Ishikawa (cell line): ENCODE measurements at regions not wholly inside any gene's neighbourhood (a gene's known extent, or its start where the extent isn't known, plus 50 kb on each side); places are given as distances from the start of the nearest gene placed in this dataset.

Source experiments
- CEBPB ChIP-seq: IDR thresholded peaks from 2 replicates; pipeline ENCODE4 v1.6.1; 2012
- CREB1 ChIP-seq: IDR thresholded peaks from 2 replicates; pipeline ENCODE4 v1.6.1; 2012; ENCODE audit warnings: low read depth
- EGR1 ChIP-seq: IDR thresholded peaks from 2 replicates; pipeline ENCODE4 v1.6.1; 2012
- EP300 ChIP-seq: IDR thresholded peaks from 2 replicates; pipeline ENCODE4 v1.6.1; 2012; ENCODE audit warnings: borderline replicate concordance
- FOXM1 ChIP-seq: IDR thresholded peaks from 2 replicates; pipeline ENCODE4 v1.6.1; 2012; ENCODE audit warnings: low read depth, borderline replicate concordance
- NFIC ChIP-seq: IDR thresholded peaks from 2 replicates; pipeline ENCODE4 v1.6.1; 2012
- RAD21 ChIP-seq: IDR thresholded peaks from 2 replicates; pipeline ENCODE4 v1.6.1; 2012; ENCODE audit warnings: low read depth
- TAF1 ChIP-seq: IDR thresholded peaks from 2 replicates; pipeline ENCODE4 v1.6.1; 2012; ENCODE audit warnings: low read depth, mild to moderate bottlenecking
- TCF12 ChIP-seq: IDR thresholded peaks from 2 replicates; pipeline ENCODE4 v1.6.1; 2012; ENCODE audit warnings: low read depth
- TEAD4 ChIP-seq: IDR thresholded peaks from 2 replicates; pipeline ENCODE4 v1.6.1; 2012
- YY1 ChIP-seq: IDR thresholded peaks from 2 replicates; pipeline ENCODE4 v1.6.1; 2012; ENCODE audit warnings: low read depth
- ZBTB7A ChIP-seq: IDR thresholded peaks from 2 replicates; pipeline ENCODE4 v1.6.1; 2012; ENCODE audit warnings: low read depth
- TF ChIP-seq, protein P1 (sequence below): IDR thresholded peaks from 2 replicates; pipeline ENCODE4 v1.6.1; 2012
- TF ChIP-seq, protein P2 (sequence below): IDR thresholded peaks from 2 replicates; pipeline ENCODE4 v1.6.1; 2012
- TF ChIP-seq, protein P3 (sequence below): IDR thresholded peaks from 2 replicates; pipeline ENCODE4 v1.6.1; 2012; ENCODE audit warnings: low read depth, mild to moderate bottlenecking

DNA sequence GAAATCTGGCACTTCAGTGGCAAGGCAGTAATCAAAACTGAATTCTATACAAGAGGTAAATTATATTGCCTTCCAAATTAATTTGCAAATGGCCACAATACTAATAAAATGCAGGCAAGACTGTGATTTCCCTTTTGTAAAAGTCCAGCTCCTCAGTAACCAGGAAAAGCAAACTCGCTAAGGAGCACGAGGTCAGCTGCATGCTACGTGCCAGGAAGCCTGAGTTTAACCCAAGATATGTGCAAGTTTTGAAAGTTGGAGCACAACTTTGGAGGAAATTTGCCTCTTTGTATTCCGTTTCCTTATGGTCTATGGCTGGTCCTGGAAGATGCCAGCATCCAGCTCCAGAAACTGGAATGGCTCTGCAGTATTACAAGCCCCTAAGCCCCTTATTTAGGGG, 226.8 kb upstream of the DYNLRB2 start:
- TF ChIP-seq TCF12 (no peak), TAF1 (no peak), YY1 (no peak), EGR1 (no peak), EP300 (no peak), NFIC (no peak), RAD21 (no peak), ZBTB7A (no peak), CEBPB (no peak), CREB1 (no peak), TEAD4 (no peak)
- TF ChIP-seq, protein P1, sequence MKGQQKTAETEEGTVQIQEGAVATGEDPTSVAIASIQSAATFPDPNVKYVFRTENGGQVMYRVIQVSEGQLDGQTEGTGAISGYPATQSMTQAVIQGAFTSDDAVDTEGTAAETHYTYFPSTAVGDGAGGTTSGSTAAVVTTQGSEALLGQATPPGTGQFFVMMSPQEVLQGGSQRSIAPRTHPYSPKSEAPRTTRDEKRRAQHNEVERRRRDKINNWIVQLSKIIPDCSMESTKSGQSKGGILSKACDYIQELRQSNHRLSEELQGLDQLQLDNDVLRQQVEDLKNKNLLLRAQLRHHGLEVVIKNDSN, result no peak
- TF ChIP-seq, protein P2, sequence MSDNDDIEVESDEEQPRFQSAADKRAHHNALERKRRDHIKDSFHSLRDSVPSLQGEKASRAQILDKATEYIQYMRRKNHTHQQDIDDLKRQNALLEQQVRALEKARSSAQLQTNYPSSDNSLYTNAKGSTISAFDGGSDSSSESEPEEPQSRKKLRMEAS, result no peak
- TF ChIP-seq, protein P3, sequence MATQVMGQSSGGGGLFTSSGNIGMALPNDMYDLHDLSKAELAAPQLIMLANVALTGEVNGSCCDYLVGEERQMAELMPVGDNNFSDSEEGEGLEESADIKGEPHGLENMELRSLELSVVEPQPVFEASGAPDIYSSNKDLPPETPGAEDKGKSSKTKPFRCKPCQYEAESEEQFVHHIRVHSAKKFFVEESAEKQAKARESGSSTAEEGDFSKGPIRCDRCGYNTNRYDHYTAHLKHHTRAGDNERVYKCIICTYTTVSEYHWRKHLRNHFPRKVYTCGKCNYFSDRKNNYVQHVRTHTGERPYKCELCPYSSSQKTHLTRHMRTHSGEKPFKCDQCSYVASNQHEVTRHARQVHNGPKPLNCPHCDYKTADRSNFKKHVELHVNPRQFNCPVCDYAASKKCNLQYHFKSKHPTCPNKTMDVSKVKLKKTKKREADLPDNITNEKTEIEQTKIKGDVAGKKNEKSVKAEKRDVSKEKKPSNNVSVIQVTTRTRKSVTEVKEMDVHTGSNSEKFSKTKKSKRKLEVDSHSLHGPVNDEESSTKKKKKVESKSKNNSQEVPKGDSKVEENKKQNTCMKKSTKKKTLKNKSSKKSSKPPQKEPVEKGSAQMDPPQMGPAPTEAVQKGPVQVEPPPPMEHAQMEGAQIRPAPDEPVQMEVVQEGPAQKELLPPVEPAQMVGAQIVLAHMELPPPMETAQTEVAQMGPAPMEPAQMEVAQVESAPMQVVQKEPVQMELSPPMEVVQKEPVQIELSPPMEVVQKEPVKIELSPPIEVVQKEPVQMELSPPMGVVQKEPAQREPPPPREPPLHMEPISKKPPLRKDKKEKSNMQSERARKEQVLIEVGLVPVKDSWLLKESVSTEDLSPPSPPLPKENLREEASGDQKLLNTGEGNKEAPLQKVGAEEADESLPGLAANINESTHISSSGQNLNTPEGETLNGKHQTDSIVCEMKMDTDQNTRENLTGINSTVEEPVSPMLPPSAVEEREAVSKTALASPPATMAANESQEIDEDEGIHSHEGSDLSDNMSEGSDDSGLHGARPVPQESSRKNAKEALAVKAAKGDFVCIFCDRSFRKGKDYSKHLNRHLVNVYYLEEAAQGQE, result no peak

DNA sequence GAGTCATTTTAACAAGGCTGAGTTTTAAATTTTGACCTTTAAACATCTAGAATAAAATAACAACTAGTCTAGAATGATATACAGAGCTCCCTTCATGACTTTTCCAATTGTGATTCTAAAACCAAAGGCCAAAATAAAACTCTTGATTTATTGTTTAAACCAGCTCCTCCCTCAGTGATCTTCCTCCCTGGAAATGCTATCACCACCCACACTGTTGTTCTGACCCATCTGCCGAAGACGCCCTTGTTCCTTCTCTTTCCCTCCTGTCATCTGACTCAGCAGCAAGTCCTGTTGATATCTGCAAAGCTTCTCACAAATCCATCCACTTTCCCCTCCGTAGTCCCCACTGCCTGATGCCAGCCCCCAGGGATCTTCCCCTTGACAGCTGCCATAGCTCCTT, 231.6 kb upstream of the DYNLRB2 start:
- TF ChIP-seq, protein P3, result no peak
- TF ChIP-seq CEBPB (no peak), EP300 (no peak), FOXM1 (no peak), EGR1 (no peak), YY1 (no peak), RAD21 (no peak), TAF1 (no peak), TEAD4 (no peak), TCF12 (no peak), NFIC (no peak), ZBTB7A (no peak), CREB1 (no peak)
- TF ChIP-seq, protein P1, result no peak
- TF ChIP-seq, protein P2, result no peak

DNA sequence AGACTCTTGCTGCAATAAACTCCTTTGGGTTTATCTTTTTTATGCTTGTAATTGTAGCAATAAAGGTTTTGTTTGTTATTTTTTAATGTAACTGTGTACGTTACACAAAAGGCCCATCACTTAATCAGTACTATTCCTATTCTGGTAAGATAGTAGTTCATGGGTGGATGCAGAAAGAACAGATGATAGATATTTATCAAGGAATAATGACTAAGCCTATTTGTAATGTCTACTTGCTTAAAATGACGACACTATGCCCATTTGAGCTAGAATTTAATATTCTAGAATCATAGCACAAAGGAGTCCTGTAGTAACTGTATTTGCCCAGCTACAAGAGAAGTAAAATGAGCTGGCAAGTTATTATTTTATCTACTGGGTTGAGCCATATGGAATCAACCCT, 235.4 kb upstream of the DYNLRB2 start:
- no peak for TF ChIP-seq RAD21
- no peak for TF ChIP-seq FOXM1
- TF ChIP-seq, protein P3, result no peak
- TF ChIP-seq YY1, result no peak
- TF ChIP-seq EGR1, result no peak
- no peak for TF ChIP-seq ZBTB7A
- TF ChIP-seq TEAD4, result no peak
- no peak for TF ChIP-seq CREB1
- TF ChIP-seq, protein P2, result no peak
- TF ChIP-seq, protein P1, result no peak
- TF ChIP-seq CEBPB, result no peak
- no peak for TF ChIP-seq NFIC
- no peak for TF ChIP-seq EP300
- TF ChIP-seq TCF12, result no peak
- TF ChIP-seq TAF1, result no peak

DNA sequence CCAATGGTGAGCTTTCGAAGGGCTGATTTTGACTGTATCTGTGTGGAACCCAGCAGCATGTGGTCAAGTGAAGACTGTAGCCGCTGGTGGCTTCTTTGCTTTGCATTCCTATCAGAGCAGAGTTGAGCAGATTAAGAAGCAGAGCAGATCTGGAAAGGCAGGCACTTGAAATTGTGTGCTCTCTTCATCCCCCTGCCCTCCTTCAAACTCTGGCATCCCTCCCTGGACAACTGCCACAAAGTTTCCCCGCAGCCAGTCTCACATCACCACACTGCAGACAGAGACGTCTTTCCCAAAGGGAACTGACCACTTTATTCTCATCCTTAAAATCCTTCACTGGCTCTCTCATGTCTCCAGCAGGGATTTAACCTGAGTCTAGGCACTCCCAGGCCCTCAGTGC, 237.1 kb upstream of the DYNLRB2 start:
- TF ChIP-seq EGR1, result no peak
- TF ChIP-seq NFIC, result no peak
- TF ChIP-seq CREB1, result no peak
- TF ChIP-seq ZBTB7A, result no peak
- TF ChIP-seq CEBPB, result no peak
- no peak for TF ChIP-seq TEAD4
- TF ChIP-seq, protein P1, result no peak
- TF ChIP-seq, protein P3, result no peak
- no peak for TF ChIP-seq TCF12
- no peak for TF ChIP-seq FOXM1
- TF ChIP-seq EP300, result no peak
- no peak for TF ChIP-seq YY1
- TF ChIP-seq, protein P2, result no peak
- TF ChIP-seq RAD21, result no peak
